Activated naive CD4-positive, alpha-beta T cell (primary cell): ENCODE measurements at regions not wholly inside any gene's neighbourhood (a gene's known extent, or its start where the extent isn't known, plus 50 kb on each side); places are given as distances from the start of the nearest gene placed in this dataset.

Experiments used
- DNase-seq, 4 experiments: peaks; one replicate each; lab custom pipeline; 2025; lab: John Stamatoyannopoulos, UW

- no peak for DNase-seq
Observed at GRCh38 chr2:133667085-133667484, 98.8 kb upstream of the NCKAP5 start.

GRCh38 chr2:133667968-133668367 is 99.7 kb upstream of the NCKAP5 start:
- no peak for DNase-seq

- DNase-seq, result no peak
Observed at GRCh38 chr2:133668547-133668946, 100.3 kb upstream of the NCKAP5 start.

GRCh38 chr2:133673305-133673905 is 105.1 kb upstream of the NCKAP5 start:
- DNase-seq, result no peak

- DNase-seq, result no peak
Observed at GRCh38 chr2:133674066-133674432, 105.8 kb upstream of the NCKAP5 start.

GRCh38 chr2:133674433-133675331 is 106.4 kb upstream of the NCKAP5 start:
- no peak for DNase-seq

- no peak for DNase-seq
Observed at GRCh38 chr2:133676392-133677130, 108.3 kb upstream of the NCKAP5 start.

GRCh38 chr2:133680343-133681049 is 112.2 kb upstream of the NCKAP5 start:
- no peak for DNase-seq

GRCh38 chr2:133682347-133682746 is 114.1 kb upstream of the NCKAP5 start:
- no peak for DNase-seq

- no peak for DNase-seq
Observed at GRCh38 chr2:133682906-133683305, 114.6 kb upstream of the NCKAP5 start.

GRCh38 chr2:133685636-133686215 is 117.5 kb upstream of the NCKAP5 start:
- DNase-seq, result no peak

GRCh38 chr2:133690780-133691179 is 122.5 kb upstream of the NCKAP5 start:
- no peak for DNase-seq

- DNase-seq, result no peak
Observed at GRCh38 chr2:133691336-133691735, 123.1 kb upstream of the NCKAP5 start.

GRCh38 chr2:133705287-133705686 is 137.0 kb upstream of the NCKAP5 start:
- no peak for DNase-seq

- DNase-seq, result no peak
Observed at GRCh38 chr2:133710613-133711012, 142.3 kb upstream of the NCKAP5 start.

- DNase-seq, result no peak
Observed at GRCh38 chr2:133711201-133711600, 142.9 kb upstream of the NCKAP5 start.

GRCh38 chr2:133711806-133712205 is 143.5 kb upstream of the NCKAP5 start:
- no peak for DNase-seq

GRCh38 chr2:133712369-133712768 is 144.1 kb upstream of the NCKAP5 start:
- DNase-seq, result no peak

GRCh38 chr2:133713049-133713580 is 144.9 kb upstream of the NCKAP5 start:
- DNase-seq, result no peak

- no peak for DNase-seq
Observed at GRCh38 chr2:133716166-133716565, 147.9 kb upstream of the NCKAP5 start.

- DNase-seq, result no peak
Observed at GRCh38 chr2:133717497-133717896, 149.2 kb upstream of the NCKAP5 start.
